ENCODE measurements at regions not wholly inside any gene's neighbourhood (a gene's known extent, or its start where the extent isn't known, plus 50 kb on each side); places are given as distances from the start of the nearest gene placed in this dataset.
"Not testable (repeated sequence)": the region's sequence is repeated elsewhere in the genome, so short reads cannot be mapped to it uniquely, and the experiment has no call there.

- H3K4me1 ChIP-seq, result peaks cover 0 to 10% (median 5%) of the 10 kb centered on the region in 4 donors
- DNase-seq, result no peak
- H3K27ac ChIP-seq, result peak overlapping the region in 2 of 4 donors; percentile 60 to 74
- no peaks in the 10 kb centered on the region for H3K36me3 ChIP-seq
- H3K27me3 ChIP-seq, result no peaks in the 10 kb centered on the region
- no peak overlapping the region for H3K4me3 ChIP-seq
- H3K9me3 ChIP-seq, result no peaks in the 10 kb centered on the region
- no peak for TF ChIP-seq POLR2A (IDR thresholded peaks at IDR 0.05)
- TF ChIP-seq, protein P1, sequence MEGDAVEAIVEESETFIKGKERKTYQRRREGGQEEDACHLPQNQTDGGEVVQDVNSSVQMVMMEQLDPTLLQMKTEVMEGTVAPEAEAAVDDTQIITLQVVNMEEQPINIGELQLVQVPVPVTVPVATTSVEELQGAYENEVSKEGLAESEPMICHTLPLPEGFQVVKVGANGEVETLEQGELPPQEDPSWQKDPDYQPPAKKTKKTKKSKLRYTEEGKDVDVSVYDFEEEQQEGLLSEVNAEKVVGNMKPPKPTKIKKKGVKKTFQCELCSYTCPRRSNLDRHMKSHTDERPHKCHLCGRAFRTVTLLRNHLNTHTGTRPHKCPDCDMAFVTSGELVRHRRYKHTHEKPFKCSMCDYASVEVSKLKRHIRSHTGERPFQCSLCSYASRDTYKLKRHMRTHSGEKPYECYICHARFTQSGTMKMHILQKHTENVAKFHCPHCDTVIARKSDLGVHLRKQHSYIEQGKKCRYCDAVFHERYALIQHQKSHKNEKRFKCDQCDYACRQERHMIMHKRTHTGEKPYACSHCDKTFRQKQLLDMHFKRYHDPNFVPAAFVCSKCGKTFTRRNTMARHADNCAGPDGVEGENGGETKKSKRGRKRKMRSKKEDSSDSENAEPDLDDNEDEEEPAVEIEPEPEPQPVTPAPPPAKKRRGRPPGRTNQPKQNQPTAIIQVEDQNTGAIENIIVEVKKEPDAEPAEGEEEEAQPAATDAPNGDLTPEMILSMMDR (IDR thresholded peaks at IDR 0.05), result no peak
Measured at GRCh38 chr14:49960453-49960852, 67.6 kb downstream of the ARF6 start.

DNA sequence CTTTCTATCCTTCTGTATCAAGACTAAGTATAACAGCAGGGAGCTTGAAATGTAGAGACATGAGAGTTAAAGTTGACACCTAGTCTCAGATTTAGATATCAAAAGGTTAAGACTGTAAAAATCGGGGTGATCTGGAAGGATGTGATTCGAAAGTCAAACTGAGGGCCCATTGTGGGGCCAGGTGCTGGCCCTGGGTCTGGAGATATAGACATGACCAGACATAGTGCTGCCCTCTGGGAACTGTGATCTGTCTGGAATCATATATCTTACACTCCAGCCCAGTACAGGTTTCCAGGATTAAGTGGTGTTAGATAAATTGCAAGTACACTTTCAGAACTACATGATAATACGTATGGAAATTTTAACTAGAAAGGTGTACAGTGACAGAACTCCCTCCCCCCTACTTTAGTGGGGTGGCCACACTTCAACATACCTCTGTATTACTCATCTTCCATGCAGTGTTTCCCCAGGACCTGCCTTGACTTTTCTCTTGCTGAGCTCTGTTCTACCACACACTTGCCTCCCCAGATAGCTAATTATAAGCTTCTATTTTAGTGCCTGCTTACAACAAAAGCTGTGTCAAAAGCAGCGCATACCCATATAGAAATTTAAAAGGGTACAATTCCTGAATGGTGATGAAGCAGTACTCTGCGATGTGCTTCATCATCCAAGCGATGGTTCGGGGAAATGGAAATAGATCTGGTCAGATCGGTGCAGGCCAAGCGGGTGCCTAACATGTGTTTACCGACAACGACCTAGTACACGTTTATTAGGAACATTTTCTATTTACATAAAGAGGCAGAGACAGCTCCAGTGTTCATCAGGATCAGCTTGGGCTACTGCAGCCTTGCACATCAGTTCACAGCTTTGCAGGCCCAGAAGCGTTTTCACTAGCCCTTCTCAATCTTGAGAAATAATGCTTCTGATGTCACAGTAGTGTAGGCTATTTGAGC, 68.7 kb downstream of the ARF6 start:
- no peaks in the 10 kb centered on the region for H3K27me3 ChIP-seq
- no peak overlapping the region for H3K4me3 ChIP-seq
- DNase-seq, result no peak
- peaks cover 0 to 10% (median 5%) of the 10 kb centered on the region in 4 donors for H3K4me1 ChIP-seq
- H3K27ac ChIP-seq, result peak overlapping the region in 2 of 4 donors; percentile 45 to 74
- no peaks in the 10 kb centered on the region for H3K9me3 ChIP-seq
- TF ChIP-seq POLR2A (IDR thresholded peaks at IDR 0.05), result no peak
- TF ChIP-seq, protein P1 (IDR thresholded peaks at IDR 0.05), result no peak
- no peaks in the 10 kb centered on the region for H3K36me3 ChIP-seq

- peaks cover 0 to 10% (median 5%) of the 10 kb centered on the region in 4 donors for H3K4me1 ChIP-seq
- no peak for TF ChIP-seq POLR2A (IDR thresholded peaks at IDR 0.05)
- H3K9me3 ChIP-seq, result no peaks in the 10 kb centered on the region
- peak in 2 of 3 donors; percentile 59 to 66 for DNase-seq
- H3K27ac ChIP-seq, result peak overlapping the region in 1 of 4 donors; percentile 33
- no peaks in the 10 kb centered on the region for H3K27me3 ChIP-seq
- no peak overlapping the region for H3K4me3 ChIP-seq
- H3K36me3 ChIP-seq, result no peaks in the 10 kb centered on the region
Measured at GRCh38 chr14:49962621-49963020, 69.7 kb downstream of the ARF6 start.

- not testable (repeated sequence) for H3K4me3 ChIP-seq, H3K4me1 ChIP-seq
Measured at GRCh38 chr14:49965068-49965651, 72.3 kb downstream of the ARF6 start.

DNA sequence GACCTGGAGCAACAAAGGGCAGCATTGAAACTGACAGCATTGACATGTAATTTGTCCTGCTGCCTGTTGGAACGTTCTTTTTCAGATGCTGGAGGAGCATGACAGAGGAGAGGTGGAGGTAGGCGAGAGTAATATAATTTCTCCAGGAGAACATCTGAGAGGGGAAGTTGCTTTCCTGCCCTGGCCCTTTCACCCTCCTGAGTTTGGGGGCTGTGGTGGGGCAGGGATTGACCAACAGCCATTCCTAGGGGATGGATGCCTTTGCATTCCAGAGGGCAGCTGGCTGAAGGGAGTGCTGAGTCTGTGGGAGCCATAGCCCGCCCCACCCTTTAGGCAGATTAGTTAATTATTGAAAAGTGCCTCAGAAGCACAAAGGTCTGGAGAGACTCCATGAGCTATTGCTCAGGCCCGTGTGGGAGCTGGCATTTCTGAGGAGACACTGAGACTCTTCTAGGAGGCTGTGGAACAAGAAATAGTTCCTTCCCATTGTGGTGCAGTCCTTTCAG, 73.5 kb downstream of the ARF6 start:
- Histone ChIP-seq H3K27ac (peak overlapping the region in 3 of 4 donors; percentile 44 to 88 (median 77)), H3K36me3 (no peaks in the 10 kb centered on the region), H3K27me3 (no peaks in the 10 kb centered on the region)

More at GRCh38 chr14:49965068-49965651, 72.3 kb downstream of the ARF6 start:
- DNase-seq, H3K27me3 ChIP-seq, H3K9me3 ChIP-seq, H3K36me3 ChIP-seq: not testable (repeated sequence)
- peak overlapping the region in 1 of 4 donors; percentile 88 for H3K27ac ChIP-seq

DNA sequence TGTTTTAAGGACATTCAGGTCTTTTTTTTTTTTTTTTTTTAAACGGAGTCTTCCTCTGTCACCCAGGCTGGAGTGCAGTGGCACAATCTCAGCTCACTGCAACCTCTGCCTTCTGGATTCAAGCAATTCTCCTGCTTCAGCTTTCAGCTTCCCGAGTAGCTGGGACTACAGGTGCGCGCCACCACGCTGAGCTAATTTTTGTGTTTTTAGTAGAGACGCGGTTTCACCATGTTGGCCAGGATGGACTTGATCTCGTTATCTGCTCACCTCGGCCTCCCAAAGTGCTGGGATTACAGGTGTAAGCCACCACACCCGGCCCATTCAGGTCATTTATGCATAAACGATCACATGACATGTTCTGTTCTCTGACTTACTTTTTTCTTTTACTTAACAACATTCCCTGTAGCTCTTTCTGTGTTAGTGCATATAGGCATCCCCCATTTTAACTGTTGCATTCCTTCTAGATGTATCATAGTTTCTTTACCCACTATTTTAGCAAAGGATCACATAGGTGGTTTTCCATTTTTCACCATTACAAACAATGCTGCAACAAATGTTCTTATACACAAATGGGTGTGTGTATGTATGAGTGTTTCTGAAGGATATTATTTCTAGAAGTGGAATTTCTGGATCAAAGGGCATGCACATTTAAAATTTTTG, 74.2 kb downstream of the ARF6 start:
- H3K4me1 ChIP-seq, result peaks cover 2 to 24% (median 20%) of the 10 kb centered on the region in 4 donors
- no peaks in the 10 kb centered on the region for H3K27me3 ChIP-seq
- H3K4me3 ChIP-seq, result no peak overlapping the region
- H3K27ac ChIP-seq, result peak overlapping the region in 3 of 4 donors; percentile 44 to 88 (median 77)
- no peaks in the 10 kb centered on the region for H3K9me3 ChIP-seq
- no peak for DNase-seq
- no peaks in the 10 kb centered on the region for H3K36me3 ChIP-seq
- TF ChIP-seq POLR2A (IDR thresholded peaks at IDR 0.05), result no peak
- TF ChIP-seq, protein P1 (IDR thresholded peaks at IDR 0.05), result no peak

More for the DNA sequence above, 73.5 kb downstream of the ARF6 start:
- peak overlapping the region in 1 of 4 donors; percentile 5 for H3K4me3 ChIP-seq
- H3K4me1 ChIP-seq, result peaks cover 0 to 20% (median 13%) of the 10 kb centered on the region in 4 donors
- TF ChIP-seq, protein P1 (IDR thresholded peaks at IDR 0.05), result peak in 3 of 6 experiments; percentile 48 to 53 (median 49)
- peak in 1 of 2 donors; percentile 74 for TF ChIP-seq POLR2A (IDR thresholded peaks at IDR 0.05)
- DNase-seq, result peak in 2 of 3 donors; percentile 79 to 81
- H3K9me3 ChIP-seq, result no peaks in the 10 kb centered on the region
